ENCODE measurements at regions not wholly inside any gene's neighbourhood (a gene's known extent, or its start where the extent isn't known, plus 50 kb on each side); places are given as distances from the start of the nearest gene placed in this dataset.

- H3K4me3 ChIP-seq (ENCODE audit: low read depth in 1 of 3, low read length in 3 of 3), result no peak overlapping the region
Observed at GRCh38 chr11:79937676-79938334, 497.0 kb upstream of the TENM4 start.

GRCh38 chr11:79932612-79933011 lies 491.8 kb upstream of the TENM4 start:
- H3K9me3 ChIP-seq (ENCODE audit: control insufficient read depth in 4 of 4, low read length in 3 of 4), result no peaks in the 10 kb centered on the region
- H3K27me3 ChIP-seq (ENCODE audit: control insufficient read depth in 4 of 4, insufficient read depth in 4 of 4, low read length in 3 of 4), result no peaks in the 10 kb centered on the region
- no peaks in the 10 kb centered on the region for H3K36me3 ChIP-seq (ENCODE audit: control insufficient read depth in 4 of 4, insufficient read depth in 3 of 4, low read depth in 1 of 4, low read length in 3 of 4)
- WGBS, result 68% methylated on average over 1 of the region's 1 CpG
- H3K27ac ChIP-seq (ENCODE audit: low read depth in 1 of 2, low read length in 2 of 2), result no peak overlapping the region
- no peaks in the 10 kb centered on the region for H3K4me1 ChIP-seq (ENCODE audit: control insufficient read depth in 4 of 4, insufficient read depth in 4 of 4, low read length in 3 of 4)
- H3K4me3 ChIP-seq (ENCODE audit: low read depth in 1 of 3, low read length in 3 of 3), result no peak overlapping the region
- no peak for DNase-seq (ENCODE audit: low spot score)
- no peak overlapping the region for H3K9ac ChIP-seq (ENCODE audit: low read depth in 1 of 2, low read length in 2 of 2)
- TF ChIP-seq, protein P1, sequence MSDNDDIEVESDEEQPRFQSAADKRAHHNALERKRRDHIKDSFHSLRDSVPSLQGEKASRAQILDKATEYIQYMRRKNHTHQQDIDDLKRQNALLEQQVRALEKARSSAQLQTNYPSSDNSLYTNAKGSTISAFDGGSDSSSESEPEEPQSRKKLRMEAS (IDR thresholded peaks at IDR 0.05), result no peak
- TF ChIP-seq, protein P2, sequence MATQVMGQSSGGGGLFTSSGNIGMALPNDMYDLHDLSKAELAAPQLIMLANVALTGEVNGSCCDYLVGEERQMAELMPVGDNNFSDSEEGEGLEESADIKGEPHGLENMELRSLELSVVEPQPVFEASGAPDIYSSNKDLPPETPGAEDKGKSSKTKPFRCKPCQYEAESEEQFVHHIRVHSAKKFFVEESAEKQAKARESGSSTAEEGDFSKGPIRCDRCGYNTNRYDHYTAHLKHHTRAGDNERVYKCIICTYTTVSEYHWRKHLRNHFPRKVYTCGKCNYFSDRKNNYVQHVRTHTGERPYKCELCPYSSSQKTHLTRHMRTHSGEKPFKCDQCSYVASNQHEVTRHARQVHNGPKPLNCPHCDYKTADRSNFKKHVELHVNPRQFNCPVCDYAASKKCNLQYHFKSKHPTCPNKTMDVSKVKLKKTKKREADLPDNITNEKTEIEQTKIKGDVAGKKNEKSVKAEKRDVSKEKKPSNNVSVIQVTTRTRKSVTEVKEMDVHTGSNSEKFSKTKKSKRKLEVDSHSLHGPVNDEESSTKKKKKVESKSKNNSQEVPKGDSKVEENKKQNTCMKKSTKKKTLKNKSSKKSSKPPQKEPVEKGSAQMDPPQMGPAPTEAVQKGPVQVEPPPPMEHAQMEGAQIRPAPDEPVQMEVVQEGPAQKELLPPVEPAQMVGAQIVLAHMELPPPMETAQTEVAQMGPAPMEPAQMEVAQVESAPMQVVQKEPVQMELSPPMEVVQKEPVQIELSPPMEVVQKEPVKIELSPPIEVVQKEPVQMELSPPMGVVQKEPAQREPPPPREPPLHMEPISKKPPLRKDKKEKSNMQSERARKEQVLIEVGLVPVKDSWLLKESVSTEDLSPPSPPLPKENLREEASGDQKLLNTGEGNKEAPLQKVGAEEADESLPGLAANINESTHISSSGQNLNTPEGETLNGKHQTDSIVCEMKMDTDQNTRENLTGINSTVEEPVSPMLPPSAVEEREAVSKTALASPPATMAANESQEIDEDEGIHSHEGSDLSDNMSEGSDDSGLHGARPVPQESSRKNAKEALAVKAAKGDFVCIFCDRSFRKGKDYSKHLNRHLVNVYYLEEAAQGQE (IDR thresholded peaks at IDR 0.05), result no peak
- TF ChIP-seq FOXA1 (IDR thresholded peaks at IDR 0.05), result no peak
- TF ChIP-seq ZBTB33 (IDR thresholded peaks at IDR 0.05), result no peak
- TF ChIP-seq HNF4G (IDR thresholded peaks at IDR 0.05), result no peak
- no peak for TF ChIP-seq JUND (IDR thresholded peaks at IDR 0.05)
- no peak for TF ChIP-seq YY1 (IDR thresholded peaks at IDR 0.05)
- TF ChIP-seq CTCF (IDR thresholded peaks at IDR 0.05; ENCODE audit: low read depth, low read length, missing input control), result no peak
- TF ChIP-seq FOXA2 (IDR thresholded peaks at IDR 0.05), result no peak
- TF ChIP-seq, protein P3, sequence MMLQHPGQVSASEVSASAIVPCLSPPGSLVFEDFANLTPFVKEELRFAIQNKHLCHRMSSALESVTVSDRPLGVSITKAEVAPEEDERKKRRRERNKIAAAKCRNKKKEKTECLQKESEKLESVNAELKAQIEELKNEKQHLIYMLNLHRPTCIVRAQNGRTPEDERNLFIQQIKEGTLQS (IDR thresholded peaks at IDR 0.05), result no peak
- TF ChIP-seq NR2F2 (IDR thresholded peaks at IDR 0.05), result no peak
- TF ChIP-seq GABPA (IDR thresholded peaks at IDR 0.05 in 1 of 2, conservative IDR thresholded peaks at IDR 0.05 in 1 of 2), result no peak
- no peak for TF ChIP-seq SP1 (IDR thresholded peaks at IDR 0.05)
- no peak for TF ChIP-seq TAF1 (conservative IDR thresholded peaks at IDR 0.05)

More at GRCh38 chr11:79937676-79938334, 497.0 kb upstream of the TENM4 start:
- 81% methylated on average over 3 of the region's 3 CpGs for WGBS
- TF ChIP-seq RXRA (IDR thresholded peaks at IDR 0.05) (no peak), HNF4G (IDR thresholded peaks at IDR 0.05) (no peak), HNF4A (conservative IDR thresholded peaks at IDR 0.05) (no peak), YY1 (IDR thresholded peaks at IDR 0.05) (no peak), FOXA2 (IDR thresholded peaks at IDR 0.05) (no peak), EGR1 (IDR thresholded peaks at IDR 0.05; ENCODE audit: low read depth in 2 of 2) (no peak), SP1 (IDR thresholded peaks at IDR 0.05) (no peak), NR2F2 (IDR thresholded peaks at IDR 0.05) (no peak), RAD21 (IDR thresholded peaks at IDR 0.05) (no peak), GABPA (IDR thresholded peaks at IDR 0.05 in 1 of 2, conservative IDR thresholded peaks at IDR 0.05 in 1 of 2) (no peak), FOXA1 (IDR thresholded peaks at IDR 0.05) (no peak)
- TF ChIP-seq, protein P2 (IDR thresholded peaks at IDR 0.05), result no peak
- TF ChIP-seq, protein P3 (IDR thresholded peaks at IDR 0.05), result no peak
- TF ChIP-seq, protein P1 (IDR thresholded peaks at IDR 0.05), result no peak
- Histone ChIP-seq H3K27me3 (ENCODE audit: control insufficient read depth in 4 of 4, insufficient read depth in 4 of 4, low read length in 3 of 4) (peaks cover 0 to 6% (median 0%) of the 10 kb centered on the region in 4 donors), H3K27ac (ENCODE audit: low read depth in 1 of 2, low read length in 2 of 2) (no peak overlapping the region), H3K36me3 (ENCODE audit: control insufficient read depth in 4 of 4, insufficient read depth in 3 of 4, low read depth in 1 of 4, low read length in 3 of 4) (no peaks in the 10 kb centered on the region), H3K4me1 (ENCODE audit: control insufficient read depth in 4 of 4, insufficient read depth in 4 of 4, low read length in 3 of 4) (no peaks in the 10 kb centered on the region), H3K9ac (ENCODE audit: low read depth in 1 of 2, low read length in 2 of 2) (no peak overlapping the region), H3K9me3 (ENCODE audit: control insufficient read depth in 4 of 4, low read length in 3 of 4) (no peaks in the 10 kb centered on the region)
- DNase-seq (ENCODE audit: low spot score), result no peak

All from liver (tissue), 8 donors.